HG03064 (cell line): ENCODE measurements at regions not wholly inside any gene's neighbourhood (a gene's known extent, or its start where the extent isn't known, plus 50 kb on each side); places are given as distances from the start of the nearest gene placed in this dataset.

Experiments used
- ATAC-seq: cut with Tn5 transposase; IDR thresholded peaks from one replicate; pipeline ENCODE4 v1.9.1; 2021; ENCODE audit warnings: low read depth; ENCODE audit not compliant: unreplicated experiment

DNA sequence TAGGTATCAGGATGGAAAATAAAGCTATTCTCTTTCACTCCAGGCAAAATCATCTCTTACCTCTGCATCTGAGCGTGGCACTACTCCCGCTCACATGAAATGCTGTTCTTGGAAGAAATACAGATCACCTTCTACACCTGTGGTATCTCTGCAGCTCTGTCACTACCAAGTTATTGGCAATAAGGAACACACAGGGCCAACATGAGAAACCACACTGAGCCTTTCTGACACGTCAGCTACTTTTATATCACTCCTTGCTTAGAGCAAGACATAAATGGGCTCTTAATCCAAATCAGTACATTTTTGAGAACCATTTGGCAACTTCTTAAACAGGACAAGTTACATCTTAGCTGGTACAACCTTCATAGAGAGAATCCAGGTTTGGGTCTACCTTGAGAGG lies 101.8 kb upstream of the GUCY1A1 start:
- no peak for ATAC-seq

DNA sequence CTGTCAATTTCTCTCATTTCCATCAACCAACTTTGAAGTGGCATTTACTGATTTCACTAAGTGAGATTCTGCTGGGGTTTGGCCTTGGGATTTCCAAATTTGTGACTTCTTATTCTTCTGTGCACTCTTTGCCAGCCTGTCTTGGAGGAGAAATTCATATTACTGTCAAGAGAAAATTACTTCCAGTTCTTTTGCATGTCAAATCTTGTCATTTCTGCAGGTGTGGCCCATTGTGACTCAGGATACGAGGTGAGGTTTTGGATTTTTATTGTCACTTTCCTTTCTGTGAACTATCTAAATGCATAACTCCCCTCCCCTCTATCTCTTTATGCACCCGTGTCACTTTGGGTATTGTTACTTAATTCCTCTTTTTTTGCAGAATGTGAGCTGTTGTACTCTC lies 102.6 kb upstream of the GUCY1A1 start:
- ATAC-seq: no peak

DNA sequence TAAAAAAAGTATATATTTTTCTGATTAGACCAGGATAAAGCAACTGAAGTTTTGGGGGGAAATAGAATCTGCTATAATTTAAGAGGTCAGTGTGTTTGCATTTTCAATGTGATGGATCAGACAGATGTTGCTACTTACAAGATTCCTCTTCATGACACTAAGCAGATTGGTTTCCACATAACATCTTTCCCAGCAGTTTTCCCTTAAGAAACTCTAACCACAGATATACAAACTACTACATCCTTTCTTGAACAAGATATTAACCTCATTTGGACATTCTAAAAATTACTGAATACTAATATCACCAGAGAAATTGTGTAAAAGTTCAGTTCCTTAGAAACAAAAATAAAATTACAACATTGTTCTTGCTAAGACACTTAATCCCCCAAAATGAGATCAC lies 106.7 kb upstream of the GUCY1A1 start:
- ATAC-seq: no peak

DNA sequence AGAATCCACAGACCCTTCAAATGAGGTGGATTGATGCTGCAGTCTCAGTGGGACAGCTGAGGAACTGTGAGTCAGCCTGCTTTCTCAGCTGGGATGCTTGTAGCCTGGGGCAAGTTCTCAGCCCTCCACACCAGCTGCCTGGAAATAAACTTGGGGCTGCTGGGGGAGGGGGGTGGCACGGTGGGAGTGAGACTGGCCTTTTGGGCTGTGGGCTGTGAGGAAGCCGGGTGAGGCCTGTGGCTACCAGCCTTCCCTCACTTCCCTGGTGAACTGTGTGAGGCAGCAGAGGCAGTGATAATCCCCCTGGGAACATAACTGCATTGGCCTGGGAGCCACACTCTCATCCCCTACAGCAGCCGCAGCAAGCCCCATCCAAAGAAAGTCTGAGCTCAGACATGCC lies 114.5 kb upstream of the GUCY1A1 start:
- no peak for ATAC-seq

DNA sequence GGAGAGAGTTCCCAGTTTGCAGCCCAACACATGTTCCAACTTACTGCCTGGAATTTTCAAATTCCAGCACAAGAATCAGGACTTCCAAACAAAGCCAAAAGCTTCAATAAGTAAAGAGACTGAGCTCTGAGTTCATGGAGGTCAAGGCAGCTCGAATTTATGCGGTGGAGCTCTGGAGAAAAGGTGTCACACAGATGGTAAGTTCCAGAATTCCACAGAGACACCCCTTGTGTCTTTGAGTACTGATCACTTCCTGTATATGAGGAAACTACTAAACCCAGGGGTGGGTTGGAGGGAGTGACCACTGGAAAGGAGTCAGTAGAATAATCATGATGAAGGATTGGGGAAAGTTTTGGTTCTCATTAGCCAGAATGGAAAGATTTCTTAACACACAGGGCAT lies 118.5 kb upstream of the GUCY1A1 start:
- ATAC-seq: no peak

DNA sequence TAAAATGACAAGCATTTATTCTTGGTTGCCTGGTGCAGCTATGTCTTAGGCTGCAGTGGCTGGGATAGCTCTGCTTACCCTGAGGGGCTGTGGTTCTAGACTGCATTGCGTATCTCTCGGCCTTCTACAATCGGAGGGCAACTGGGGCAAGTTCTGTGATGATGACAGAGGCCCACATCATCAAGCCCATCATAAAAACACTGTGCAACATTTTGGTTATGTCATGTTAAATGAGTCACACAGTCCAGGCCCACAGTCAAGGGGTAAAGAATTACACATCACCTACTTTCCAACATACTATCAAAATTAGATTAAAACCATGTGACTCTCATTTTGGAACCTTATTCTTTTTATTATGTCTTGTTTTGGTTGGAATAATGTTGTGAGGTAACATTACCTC lies 120.2 kb upstream of the GUCY1A1 start:
- ATAC-seq: no peak

DNA sequence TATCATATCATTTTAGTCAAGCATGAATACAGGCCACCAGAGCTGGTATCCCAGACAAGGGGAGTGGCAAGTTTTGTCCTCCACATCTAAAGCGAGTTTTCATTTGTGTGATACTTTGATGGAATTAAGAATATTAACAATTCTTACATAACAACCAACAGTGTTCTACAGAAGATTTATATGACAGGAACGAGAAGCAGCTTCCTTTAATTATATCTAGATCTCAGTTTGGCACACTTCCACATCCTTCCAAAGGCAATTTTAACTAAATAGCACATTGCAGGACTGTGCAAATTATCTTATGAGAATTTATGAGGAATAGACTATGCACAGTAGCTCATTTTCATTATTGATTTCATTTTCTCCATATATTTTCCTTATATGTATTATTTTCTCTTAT lies 121.2 kb upstream of the GUCY1A1 start:
- no peak for ATAC-seq

DNA sequence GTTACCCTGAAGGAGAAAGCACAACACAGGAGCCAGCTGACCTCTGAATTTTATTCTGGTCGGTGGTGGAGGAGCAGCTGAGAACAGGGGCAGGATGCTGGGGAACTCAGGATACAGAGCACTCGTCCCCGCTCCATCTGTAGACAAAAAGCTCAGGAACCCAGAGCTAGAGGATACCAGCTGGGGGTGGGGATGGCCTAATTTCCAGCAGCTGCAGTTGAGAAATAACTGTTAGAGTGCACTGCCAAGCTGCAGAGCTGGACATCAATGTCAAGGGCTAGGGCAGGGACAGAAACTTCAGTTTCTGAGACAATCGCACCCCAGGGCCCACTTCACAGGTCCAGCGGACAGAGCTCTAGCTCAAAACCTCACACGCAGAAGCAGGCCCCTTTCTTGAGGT lies 122.1 kb upstream of the GUCY1A1 start:
- ATAC-seq: no peak

DNA sequence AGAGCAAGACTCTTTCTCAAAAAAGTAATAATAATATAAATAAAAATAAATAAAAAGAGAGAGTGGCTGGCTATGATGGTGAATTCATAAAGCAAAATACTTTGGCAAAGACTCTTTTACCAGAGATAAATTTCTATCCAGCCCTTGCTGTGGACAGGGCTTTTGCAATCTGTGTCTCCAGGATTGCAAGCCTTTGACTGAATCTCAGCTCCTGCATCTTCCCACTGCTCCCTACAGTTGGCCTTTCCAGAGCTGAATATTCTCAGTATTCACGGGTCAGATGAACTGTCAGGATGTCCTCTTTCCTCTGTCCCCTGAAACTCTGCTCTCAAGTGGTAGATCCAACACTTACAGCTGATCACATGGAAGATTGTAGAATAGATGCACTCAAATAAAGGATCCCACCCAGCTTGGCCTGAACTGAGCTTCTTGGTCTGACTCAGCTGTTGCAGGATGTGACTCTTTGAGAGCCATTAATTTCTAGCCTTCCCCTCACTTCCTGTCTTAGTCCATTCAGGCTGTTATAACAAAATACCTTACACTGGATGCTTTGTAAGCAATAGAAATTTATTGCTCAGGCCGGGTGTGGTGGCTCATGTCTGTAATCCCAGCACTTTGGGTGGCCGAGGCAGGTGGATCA lies 123.4 kb upstream of the GUCY1A1 start:
- no peak for ATAC-seq

DNA sequence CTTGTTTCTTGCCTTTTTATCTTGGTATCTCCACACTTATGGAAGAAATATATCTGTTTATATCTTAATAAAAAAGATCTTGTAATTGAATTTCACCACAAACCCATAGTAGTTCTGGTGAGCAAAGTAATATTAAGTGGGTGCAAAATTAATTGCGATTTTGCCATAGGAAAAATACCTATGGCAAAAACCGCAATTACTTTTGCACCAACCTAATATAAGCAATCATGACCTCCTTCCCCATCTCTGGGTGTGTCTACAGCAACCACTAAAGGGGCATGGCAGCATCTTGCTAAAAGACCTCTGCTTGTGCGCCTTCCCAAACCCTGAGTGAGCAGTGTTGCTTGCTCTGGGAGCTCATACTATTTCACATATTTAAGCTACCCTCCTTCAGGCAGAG lies 124.2 kb upstream of the GUCY1A1 start:
- no peak for ATAC-seq

DNA sequence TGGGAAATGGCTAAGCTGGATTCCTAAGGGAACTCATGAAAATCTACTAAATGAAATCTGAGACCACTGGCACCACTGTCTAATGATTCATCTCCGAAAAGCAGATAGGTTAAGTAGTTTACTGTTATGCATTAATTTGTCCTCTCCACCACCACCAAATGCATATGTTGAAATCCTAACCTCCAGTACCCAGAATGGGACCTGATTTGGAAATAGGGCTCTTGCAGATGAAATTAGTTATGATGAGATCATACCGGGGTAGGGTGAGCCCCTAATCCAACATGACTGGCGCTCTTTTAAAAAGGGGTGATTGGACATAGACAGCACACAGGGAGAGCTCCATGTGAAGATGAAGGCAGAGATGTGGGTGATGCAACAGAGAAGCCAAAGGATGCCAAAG lies 124.9 kb upstream of the GUCY1A1 start:
- no peak for ATAC-seq

DNA sequence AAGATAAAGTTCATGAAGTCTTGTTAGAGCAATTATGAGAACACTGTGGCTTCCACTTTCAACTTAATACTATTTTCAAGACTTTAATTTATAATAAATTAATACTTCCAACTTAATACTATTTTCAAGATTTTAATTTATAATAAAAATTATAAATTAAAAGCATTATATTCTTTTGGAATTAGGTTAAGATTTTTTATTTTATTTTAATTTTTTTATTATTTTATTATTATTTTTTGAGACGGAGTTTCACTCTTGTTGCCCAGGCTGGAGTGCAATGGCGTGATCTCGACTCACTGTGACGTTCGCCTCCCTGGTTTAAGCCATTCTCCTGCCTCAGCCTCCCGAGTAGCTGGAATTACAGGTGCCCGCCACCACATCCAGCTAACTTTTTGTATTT lies 126.0 kb upstream of the GUCY1A1 start:
- no peak for ATAC-seq

DNA sequence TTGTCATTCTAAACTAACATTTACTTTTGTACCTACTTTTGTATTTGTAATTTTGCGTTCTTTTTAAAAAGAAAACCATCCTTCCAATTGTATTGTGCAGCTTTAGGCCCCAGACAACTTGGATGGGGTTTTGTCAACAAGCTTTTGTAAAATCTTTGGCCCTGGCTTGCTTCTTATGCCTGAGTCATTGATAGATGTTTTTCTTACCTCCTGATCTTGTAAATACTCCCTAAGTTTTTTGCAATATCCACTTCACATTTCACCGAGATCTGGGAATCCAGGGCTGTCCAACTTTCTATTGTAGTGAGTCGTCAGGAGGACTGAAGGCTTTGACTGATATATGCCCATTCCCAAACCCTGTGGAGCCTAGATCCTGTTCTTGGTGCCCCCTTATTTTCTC lies 126.9 kb upstream of the GUCY1A1 start:
- ATAC-seq: no peak

DNA sequence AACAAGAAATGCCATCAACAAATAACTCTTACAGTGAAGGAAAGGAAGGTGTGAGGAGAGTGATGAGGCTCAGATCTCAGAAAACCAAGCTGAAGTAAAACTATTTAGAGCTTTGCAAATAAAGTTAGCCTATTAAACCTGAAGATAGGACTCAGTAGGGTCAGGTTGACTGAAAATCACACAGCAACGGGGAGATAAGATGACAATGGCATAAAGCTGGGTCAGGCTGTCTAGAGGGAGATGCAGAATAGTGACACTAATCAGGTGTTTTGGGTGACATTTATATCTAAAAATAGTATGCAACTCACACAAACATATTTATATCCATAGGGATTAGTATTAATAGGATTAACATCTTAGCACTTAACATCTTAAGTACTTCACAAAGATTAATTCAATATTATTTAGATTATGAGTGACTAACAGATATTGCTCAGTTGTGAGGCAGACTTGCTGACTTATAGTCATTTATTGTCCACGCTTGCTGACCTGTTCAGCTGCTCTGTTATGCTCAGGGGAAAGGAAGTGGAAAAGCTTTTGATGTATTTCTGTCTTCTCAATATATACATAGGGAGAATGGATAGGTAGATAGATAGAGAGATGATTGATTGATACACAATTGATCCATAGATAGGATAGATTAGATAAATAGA lies 130.7 kb upstream of the GUCY1A1 start:
- ATAC-seq: no peak

DNA sequence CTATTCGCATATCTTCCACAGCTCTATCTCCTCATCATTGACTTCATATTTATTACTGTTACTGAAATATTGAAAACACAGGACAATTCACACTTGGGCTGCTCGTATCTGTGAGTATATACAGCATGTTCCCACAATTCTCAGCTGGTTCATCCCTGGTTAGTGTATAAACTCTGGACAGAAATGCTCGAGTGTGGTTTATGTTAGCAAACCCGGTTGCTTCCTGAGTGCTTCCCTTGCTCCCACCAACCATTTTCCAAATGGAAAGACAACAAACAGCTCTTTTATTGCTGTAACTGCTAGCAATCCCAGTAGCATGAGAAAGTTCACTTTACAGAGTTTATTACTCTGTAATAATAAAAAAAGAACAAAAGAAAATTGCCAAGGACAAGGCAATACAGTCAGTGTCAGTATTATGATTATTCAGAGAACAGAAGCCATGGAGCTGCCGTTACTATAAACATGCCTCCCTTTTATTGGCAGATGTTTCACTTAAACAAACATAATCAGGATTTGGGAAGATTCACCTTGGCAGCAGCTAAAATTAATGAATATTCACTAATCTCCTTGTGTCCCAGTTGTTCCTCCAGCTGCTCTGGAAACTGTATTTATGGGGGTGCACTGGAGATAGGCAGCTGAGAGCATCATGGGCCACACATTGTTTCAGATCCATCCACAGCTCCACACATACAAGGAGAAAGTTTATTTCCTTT lies 134.1 kb upstream of the GUCY1A1 start:
- no peak for ATAC-seq

DNA sequence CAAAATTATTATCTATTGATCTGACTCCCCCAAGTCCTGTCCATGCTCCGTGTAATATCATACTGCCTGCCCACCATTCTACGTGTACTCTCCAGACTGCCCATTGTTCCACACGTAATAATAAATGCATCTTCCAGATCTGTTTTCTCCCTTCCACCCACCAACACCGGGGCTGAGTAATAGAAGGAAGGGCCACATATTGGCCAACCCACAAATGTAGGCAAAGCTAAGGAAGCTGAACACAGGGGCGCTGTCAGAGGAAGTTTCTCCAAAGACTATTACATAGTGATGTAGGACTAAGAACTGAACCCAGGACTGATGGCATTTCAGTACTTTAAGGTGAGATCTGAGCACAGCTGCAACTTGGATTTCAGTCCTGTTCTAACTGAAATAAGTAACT lies 135.8 kb upstream of the GUCY1A1 start:
- ATAC-seq: no peak

DNA sequence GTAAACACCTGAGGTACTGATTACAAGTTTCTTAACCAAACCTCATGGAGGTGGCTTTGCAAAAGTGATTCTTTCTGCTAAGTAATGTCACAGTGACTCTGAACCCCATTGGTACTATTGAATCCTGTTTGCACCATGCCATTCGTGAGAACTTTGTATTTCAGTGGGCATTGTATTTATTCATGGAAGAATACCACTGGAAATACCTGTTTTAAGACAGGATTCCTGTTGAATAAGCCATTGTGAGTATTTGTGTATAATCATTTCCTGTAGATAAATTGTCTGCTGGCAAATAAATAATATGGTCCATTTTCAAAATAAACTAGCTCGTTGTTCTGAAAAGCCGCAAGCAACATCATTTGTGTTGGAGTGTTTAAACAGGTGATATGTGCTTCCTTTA lies 136.4 kb upstream of the GUCY1A1 start:
- ATAC-seq: no peak

DNA sequence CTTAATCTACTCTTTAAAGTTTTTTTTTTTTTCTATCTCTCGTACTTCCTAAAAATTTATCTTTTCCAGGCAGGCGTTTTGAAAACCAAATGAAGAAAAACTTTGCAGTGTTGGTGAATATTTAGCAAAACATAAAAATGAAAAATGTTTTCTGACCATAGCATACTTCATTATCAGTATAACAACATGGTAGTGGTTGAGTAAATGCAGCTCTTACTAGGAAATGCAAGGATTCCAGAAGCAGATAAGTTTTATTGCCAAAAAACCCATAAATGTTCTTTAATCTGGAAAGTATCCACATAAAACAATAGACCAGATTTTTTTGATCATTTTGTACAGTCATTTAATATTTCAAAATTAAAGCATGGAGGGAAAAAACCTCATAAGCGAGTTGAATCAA lies 136.9 kb upstream of the GUCY1A1 start:
- no peak for ATAC-seq

DNA sequence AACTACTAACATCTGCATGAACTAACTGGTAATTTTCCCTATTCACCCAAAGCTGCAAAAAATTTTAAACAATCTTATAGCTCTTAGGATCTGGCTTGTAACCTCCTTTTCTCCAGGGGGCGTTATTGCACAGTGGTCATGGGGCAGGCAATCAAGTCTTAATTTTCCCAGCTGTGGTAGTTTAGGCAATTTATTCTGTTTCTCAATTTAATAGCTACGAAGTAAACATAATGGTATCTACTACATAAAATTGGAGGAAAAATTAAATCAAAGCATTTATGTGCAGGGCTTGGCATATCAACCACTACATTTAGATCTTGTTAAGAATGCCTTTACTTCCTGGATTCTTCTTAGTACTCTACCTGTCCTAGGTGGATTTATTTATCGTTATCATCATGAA lies 137.4 kb upstream of the GUCY1A1 start:
- no peak for ATAC-seq

DNA sequence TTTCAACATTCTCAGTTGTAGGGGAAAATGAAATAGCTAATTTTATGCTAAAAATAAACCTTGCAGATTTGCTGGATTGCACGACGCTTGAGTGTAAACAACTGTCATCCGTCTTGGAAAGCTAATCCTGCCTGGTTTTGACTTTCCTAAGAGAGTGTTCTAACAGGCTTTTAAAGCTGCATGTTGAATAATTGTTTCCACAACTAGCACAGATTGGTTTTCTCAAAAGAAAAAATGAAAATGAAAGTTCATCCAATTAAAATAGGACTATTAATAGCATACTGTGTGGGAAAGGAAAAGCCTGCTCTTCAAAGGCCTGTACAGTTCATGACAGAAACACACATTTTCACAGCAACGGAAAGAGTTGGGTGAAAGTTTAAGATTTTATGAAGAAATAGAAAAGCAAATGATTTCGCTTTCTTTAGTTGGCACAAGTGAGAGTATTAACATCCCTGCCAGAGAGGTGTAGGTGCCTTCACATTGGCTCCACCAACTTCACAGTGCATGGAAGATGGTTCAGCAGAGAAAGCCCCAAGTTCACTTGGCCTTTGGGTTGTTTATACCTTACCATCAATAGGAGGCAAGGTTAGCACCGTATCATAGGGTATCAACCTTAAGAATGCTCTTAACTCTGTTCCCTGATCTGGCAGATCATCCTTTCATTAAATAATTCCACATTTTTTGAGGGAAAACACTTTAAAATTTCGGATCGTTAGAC lies 140.0 kb upstream of the GUCY1A1 start:
- ATAC-seq: no peak

DNA sequence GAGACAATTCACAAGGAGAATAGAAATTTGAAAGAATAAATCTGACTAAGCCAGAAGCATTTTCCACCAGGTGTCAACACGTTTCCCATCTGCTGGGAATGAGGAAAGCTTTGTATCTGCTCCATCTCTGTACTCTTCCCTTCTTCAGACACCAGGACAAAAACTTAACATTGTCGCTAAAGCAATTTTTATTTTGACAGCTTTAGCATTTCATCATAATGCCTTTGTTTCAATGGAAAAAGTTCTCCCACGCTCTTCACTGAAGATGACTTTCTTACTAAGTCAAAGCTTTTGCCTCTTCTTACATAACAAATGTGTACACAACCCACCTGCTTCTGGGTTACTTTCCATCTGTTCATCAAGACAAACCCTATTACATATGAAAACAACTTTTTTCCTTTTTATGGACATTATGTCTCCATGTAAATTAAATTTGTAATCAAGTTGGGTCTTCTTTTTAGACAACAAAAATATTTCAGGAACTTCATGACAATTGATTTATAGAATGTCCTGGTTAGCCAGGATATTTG lies 141.7 kb upstream of the GUCY1A1 start:
- no peak for ATAC-seq
